GM12878 (cell line): ENCODE measurements at regions not wholly inside any gene's neighbourhood (a gene's known extent, or its start where the extent isn't known, plus 50 kb on each side); places are given as distances from the start of the nearest gene placed in this dataset.

Source experiments
- ATAC-seq: fragments of 200-7000 bp; cut with Tn5 transposase; 3 replicates; pipeline ENCODE4 v1.9.1; 2020; ENCODE audit warnings: mild to moderate bottlenecking, moderate library complexity
- BruUV-seq: library from RNA; stranded (reverse); fragments of 400-500 nt; replicated peaks from 2 replicates; lab custom pipeline; 2021; lab: Mats Ljungman, UMichigan
- CTCF ChIA-PET: fragments of 300-600 bp; sonication (Branson Sonifier 250); formaldehyde crosslinking; extraction: SDS; loops from one replicate; lab custom pipeline; 2021; ENCODE audit warnings: inconsistent platforms; lab: Yijun Ruan, JAX
- POLR2A ChIA-PET: fragments of 350-600 bp; formaldehyde crosslinking; extraction: SDS; loops from one replicate; lab custom pipeline; 2021; ENCODE audit warnings: inconsistent platforms; lab: Charles Lee
- RAD21 ChIA-PET: fragments of 300-600 bp; sonication (Branson Sonifier 250); formaldehyde crosslinking; loops from one replicate; lab custom pipeline; 2023; ENCODE audit warnings: antibody characterized with exemption; ENCODE audit not compliant: unreplicated experiment; lab: Charles Lee
- SMC1A ChIA-PET: fragments of 300-600 bp; sonication (Branson Sonifier 250); formaldehyde crosslinking; loops from one replicate; lab custom pipeline; 2023; ENCODE audit not compliant: unreplicated experiment, uncharacterized antibody; lab: Charles Lee
- DNase-seq: peaks from one replicate; pipeline ENCODE4 v3.0.0-alpha.2; 2011; ENCODE audit warnings: low read depth, low spot score
- FAIRE-seq: peaks from 3 replicates; lab custom pipeline; 2011; peaks lifted over from hg19 to GRCh38; lab: Jason Lieb, UNC
- H2AFZ ChIP-seq: 2 replicates; pipeline ENCODE4 v1.6.0; 2011; ENCODE audit warnings: low read depth, low read length, control low read depth; ENCODE audit not compliant: control insufficient read depth
- H3K27ac ChIP-seq: 2 replicates; pipeline ENCODE4 v1.5.1; 2011; ENCODE audit warnings: control low read depth; ENCODE audit not compliant: control insufficient read depth, insufficient read depth
- H3K27me3 ChIP-seq, 2 experiments: replicated peaks in 1 of 2; 2 replicates each; pipeline versions ENCODE4 v1.6.0 to v1.6.1; 2011; ENCODE audit warnings: low read length in 1 of 2; ENCODE audit not compliant: control insufficient read depth in 2 of 2, insufficient read depth in 2 of 2
- H3K36me3 ChIP-seq, 2 experiments: 2 replicates each; pipeline ENCODE4 v1.5.1; 2011; ENCODE audit warnings: low read length in 1 of 2; ENCODE audit not compliant: control insufficient read depth in 2 of 2, insufficient read depth in 2 of 2
- H3K4me1 ChIP-seq: 2 replicates; pipeline ENCODE4 v1.6.1; 2011; ENCODE audit warnings: mild to moderate bottlenecking, low read length, moderate library complexity, mixed read lengths; ENCODE audit not compliant: control insufficient read depth, insufficient read depth
- H3K4me2 ChIP-seq: 2 replicates; pipeline ENCODE4 v1.6.0; 2011; ENCODE audit warnings: control low read depth; ENCODE audit not compliant: control insufficient read depth, insufficient read depth
- H3K4me3 ChIP-seq: fragments of 200-600 bp; sonication (generic); 2 replicates; pipeline ENCODE4 v1.5.1; 2016
- H3K79me2 ChIP-seq: 2 replicates; pipeline ENCODE4 v1.6.0; 2011; ENCODE audit warnings: low read length; ENCODE audit not compliant: control insufficient read depth, insufficient read depth
- H3K9ac ChIP-seq: 2 replicates; pipeline ENCODE4 v1.8.0; 2011; ENCODE audit warnings: low read length, control low read depth, mixed read lengths; ENCODE audit not compliant: control insufficient read depth, insufficient read depth
- H3K9me3 ChIP-seq: replicated peaks from 3 replicates; pipeline ENCODE4 v1.5.1; 2011; ENCODE audit warnings: mild to moderate bottlenecking, low read length; ENCODE audit not compliant: control insufficient read depth, insufficient read depth
- H4K20me1 ChIP-seq: 2 replicates; pipeline ENCODE4 v1.6.0; 2011; ENCODE audit not compliant: control insufficient read depth, insufficient read depth
- ASH2L ChIP-seq: fragments of 300-600, 200-600 bp; sonication (generic); IDR thresholded peaks from 2 replicates; pipeline ENCODE4 v1.6.1; 2017; ENCODE audit warnings: low read depth, mild to moderate bottlenecking, borderline replicate concordance
- CHD2 ChIP-seq: IDR thresholded peaks from 2 replicates; pipeline ENCODE4 v1.6.1; 2011; ENCODE audit warnings: low read depth, low read length, improper control_type of control experiment, borderline replicate concordance
- EP300 ChIP-seq, 2 experiments: fragments of 150-350 bp in 1 of 2; IDR thresholded peaks; 2 replicates each; pipeline ENCODE4 v1.6.1; 2011 to 2012; ENCODE audit warnings: low read depth in 2 of 2, low read length in 2 of 2, borderline replicate concordance in 1 of 2, improper control_type of control experiment in 1 of 2, inconsistent platforms in 1 of 2; ENCODE audit not compliant: control insufficient read depth in 1 of 2
- FOXM1 ChIP-seq: IDR thresholded peaks from 2 replicates; pipeline ENCODE4 v1.6.1; 2012; ENCODE audit warnings: low read depth, mild to moderate bottlenecking, inconsistent platforms, low read length, moderate library complexity
- KLF5 ChIP-seq: fragments of 450-650 bp; IDR thresholded peaks from 2 replicates; pipeline ENCODE4 v1.6.1; 2014; ENCODE audit warnings: mild to moderate bottlenecking; ENCODE audit not compliant: partially characterized antibody
- RUNX3 ChIP-seq: IDR thresholded peaks from 2 replicates; pipeline ENCODE4 v1.6.1; 2012; ENCODE audit warnings: low read length, inconsistent platforms
- SREBF2 ChIP-seq: IDR thresholded peaks from 2 replicates; pipeline ENCODE4 v1.6.1; 2012; ENCODE audit warnings: mild to moderate bottlenecking, low read length
- TCF3 ChIP-seq: IDR thresholded peaks from 2 replicates; pipeline ENCODE4 v1.6.1; 2012; ENCODE audit warnings: low read depth, mild to moderate bottlenecking, low read length, borderline replicate concordance; ENCODE audit not compliant: insufficient read depth
- TCF7 ChIP-seq: IDR thresholded peaks from 2 replicates; pipeline ENCODE4 v1.6.1; 2014; ENCODE audit warnings: antibody characterized with exemption, borderline replicate concordance
- YBX1 ChIP-seq: fragments of 450-650 bp; IDR thresholded peaks from 2 replicates; pipeline ENCODE4 v1.6.1; 2016; ENCODE audit warnings: antibody characterized with exemption
- ZNF207 ChIP-seq: fragments of 450-650 bp; IDR thresholded peaks from 2 replicates; pipeline ENCODE4 v1.6.1; 2014; ENCODE audit warnings: antibody characterized with exemption, mild to moderate bottlenecking, borderline replicate concordance
- ZNF24 ChIP-seq: fragments of 450-650 bp; IDR thresholded peaks from 2 replicates; pipeline ENCODE4 v1.6.1; 2017; ENCODE audit warnings: antibody characterized with exemption, mild to moderate bottlenecking
- WGBS: methylation state at CpG from one replicate; pipeline ENCODE4 v1.1.6; 2016; ENCODE audit warnings: low lambda C conversion rate; ENCODE audit not compliant: insufficient replicate concordance, insufficient coverage; ENCODE audit errors: missing lambda C conversion rate; 5-methylcytosine and 5-hydroxymethylcytosine counted together
- in situ Hi-C: fragments of 300-500 bp; cut with MboI; formaldehyde crosslinking; loops from 9 replicates; pipeline ENCODE4 v1.14.3; 2018; ENCODE audit warnings: mixed read lengths
- intact Hi-C: fragments of 100-400 bp; cut with micrococcal nuclease; formaldehyde crosslinking; loops from one replicate; pipeline ENCODE4 v1.14.2; 2022; ENCODE audit not compliant: unreplicated experiment
- TF ChIP-seq, protein P1 (sequence below): fragments of 450-650 bp; IDR thresholded peaks from 2 replicates; pipeline ENCODE4 v1.6.1; 2016; ENCODE audit warnings: mild to moderate bottlenecking
- TF ChIP-seq, protein P2 (sequence below), 3 experiments: IDR thresholded peaks in 2 of 3; conservative IDR thresholded peaks in 1 of 3; 2 replicates each; pipeline ENCODE4 v1.5.1; 2011; ENCODE audit warnings: low read depth in 3 of 3, low read length in 3 of 3, mild to moderate bottlenecking in 3 of 3, control low read depth in 2 of 3, moderate library complexity in 2 of 3, inconsistent platforms in 1 of 3, mixed read lengths in 1 of 3; ENCODE audit not compliant: control insufficient read depth in 2 of 3, insufficient read depth in 1 of 3; ENCODE audit errors: extremely low read depth in 1 of 3

- H3K4me2 ChIP-seq = no peak overlapping the region
- H3K27ac ChIP-seq = no peak overlapping the region
- ChIA-PET CTCF (interaction anchor here (1.2 kb wide), 1 partner anchor 18 kb away, joined by 4 read pairs; no protein-coding TSS in a partner anchor), SMC1A (no interaction called here), RAD21 (no interaction called here), POLR2A (no interaction called here)
- no peak for TF ChIP-seq RUNX3
- TF ChIP-seq EP300 (IDR thresholded peaks at IDR 0.05; ENCODE audit: borderline replicate concordance in 1 of 2, control insufficient read depth in 1 of 2, low read depth in 2 of 2, low read length in 2 of 2) = no peak
- no peak for TF ChIP-seq TCF7
- no peak for TF ChIP-seq ZNF207
- TF ChIP-seq, protein P1, sequence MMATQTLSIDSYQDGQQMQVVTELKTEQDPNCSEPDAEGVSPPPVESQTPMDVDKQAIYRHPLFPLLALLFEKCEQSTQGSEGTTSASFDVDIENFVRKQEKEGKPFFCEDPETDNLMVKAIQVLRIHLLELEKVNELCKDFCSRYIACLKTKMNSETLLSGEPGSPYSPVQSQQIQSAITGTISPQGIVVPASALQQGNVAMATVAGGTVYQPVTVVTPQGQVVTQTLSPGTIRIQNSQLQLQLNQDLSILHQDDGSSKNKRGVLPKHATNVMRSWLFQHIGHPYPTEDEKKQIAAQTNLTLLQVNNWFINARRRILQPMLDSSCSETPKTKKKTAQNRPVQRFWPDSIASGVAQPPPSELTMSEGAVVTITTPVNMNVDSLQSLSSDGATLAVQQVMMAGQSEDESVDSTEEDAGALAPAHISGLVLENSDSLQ = no peak
- no peak for TF ChIP-seq KLF5
- no peak for TF ChIP-seq FOXM1
- no peak for TF ChIP-seq YBX1
- no peak for TF ChIP-seq ASH2L
- no peak for TF ChIP-seq TCF3
- TF ChIP-seq, protein P2, sequence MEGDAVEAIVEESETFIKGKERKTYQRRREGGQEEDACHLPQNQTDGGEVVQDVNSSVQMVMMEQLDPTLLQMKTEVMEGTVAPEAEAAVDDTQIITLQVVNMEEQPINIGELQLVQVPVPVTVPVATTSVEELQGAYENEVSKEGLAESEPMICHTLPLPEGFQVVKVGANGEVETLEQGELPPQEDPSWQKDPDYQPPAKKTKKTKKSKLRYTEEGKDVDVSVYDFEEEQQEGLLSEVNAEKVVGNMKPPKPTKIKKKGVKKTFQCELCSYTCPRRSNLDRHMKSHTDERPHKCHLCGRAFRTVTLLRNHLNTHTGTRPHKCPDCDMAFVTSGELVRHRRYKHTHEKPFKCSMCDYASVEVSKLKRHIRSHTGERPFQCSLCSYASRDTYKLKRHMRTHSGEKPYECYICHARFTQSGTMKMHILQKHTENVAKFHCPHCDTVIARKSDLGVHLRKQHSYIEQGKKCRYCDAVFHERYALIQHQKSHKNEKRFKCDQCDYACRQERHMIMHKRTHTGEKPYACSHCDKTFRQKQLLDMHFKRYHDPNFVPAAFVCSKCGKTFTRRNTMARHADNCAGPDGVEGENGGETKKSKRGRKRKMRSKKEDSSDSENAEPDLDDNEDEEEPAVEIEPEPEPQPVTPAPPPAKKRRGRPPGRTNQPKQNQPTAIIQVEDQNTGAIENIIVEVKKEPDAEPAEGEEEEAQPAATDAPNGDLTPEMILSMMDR (IDR thresholded peaks at IDR 0.05 in 2 of 3, conservative IDR thresholded peaks at IDR 0.05 in 1 of 3; ENCODE audit: control insufficient read depth in 2 of 3, extremely low read depth in 1 of 3, insufficient read depth in 1 of 3, low read depth in 3 of 3, low read length in 3 of 3) = no peak
- TF ChIP-seq CHD2 = no peak
- TF ChIP-seq ZNF24 = no peak
- no peak for TF ChIP-seq SREBF2
- H3K9ac ChIP-seq = no peak overlapping the region
- FAIRE-seq (no peak), DNase-seq (no peak), ATAC-seq (no peak)
- no peaks in the 10 kb centered on the region for H3K9me3 ChIP-seq
- intact Hi-C loops = no loop called here
- H3K36me3 ChIP-seq = no peaks in the 10 kb centered on the region
- H3K79me2 ChIP-seq = no peaks in the 10 kb centered on the region
- no peak overlapping the region for H2AFZ ChIP-seq
- no TSS peak for BruUV-seq
- no peaks in the 10 kb centered on the region for H3K27me3 ChIP-seq
- H4K20me1 ChIP-seq = no peaks in the 10 kb centered on the region
- no peak overlapping the region for H3K4me3 ChIP-seq
- 35% methylated on average over 10 of the region's 10 CpGs for WGBS
- H3K4me1 ChIP-seq = no peaks in the 10 kb centered on the region
- in situ Hi-C loops = no loop called here
Observed at GRCh38 chr6:164216839-164217238, 802.3 kb downstream of the QKI start.
